ENCODE measurements at regions not wholly inside any gene's neighbourhood (a gene's known extent, or its start where the extent isn't known, plus 50 kb on each side); places are given as distances from the start of the nearest gene placed in this dataset.

DNA sequence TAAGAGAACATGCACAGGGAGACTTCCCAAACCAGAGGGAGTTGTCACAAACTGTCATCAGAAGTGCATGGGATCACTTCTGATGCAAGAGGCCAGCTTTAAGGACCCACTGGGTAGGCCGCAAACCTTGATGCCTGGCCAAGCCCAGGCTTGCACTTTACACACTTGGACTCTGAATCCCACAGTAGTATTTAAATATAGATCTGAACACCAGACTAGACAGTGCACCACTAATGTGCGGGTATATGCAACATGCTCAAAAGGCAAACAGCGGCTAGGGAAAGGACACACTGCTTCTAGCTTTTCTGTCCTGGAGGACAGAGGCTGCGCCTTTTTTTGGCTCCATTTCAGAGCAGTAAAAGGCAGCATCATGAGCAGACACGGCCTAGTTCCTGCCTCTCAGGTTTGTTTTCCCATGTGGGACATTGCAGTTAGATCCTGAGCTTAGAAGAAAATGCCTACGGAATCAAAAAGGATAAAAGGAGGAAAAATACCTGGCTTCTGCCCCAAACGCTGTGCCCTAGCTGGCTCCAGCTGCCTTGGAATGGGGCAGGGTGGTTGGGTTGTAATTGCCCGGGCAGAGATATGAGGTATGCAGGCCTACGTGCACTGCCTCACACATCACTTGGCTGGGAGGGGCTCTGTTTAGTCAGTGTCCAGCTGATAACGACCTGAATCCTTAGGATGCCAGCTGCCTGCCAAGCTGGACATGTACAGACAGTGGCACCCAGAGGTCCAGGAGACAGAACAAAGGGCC lies 84.5 kb upstream of the EGLN3 start:
- FAIRE-seq, result no peak

DNA sequence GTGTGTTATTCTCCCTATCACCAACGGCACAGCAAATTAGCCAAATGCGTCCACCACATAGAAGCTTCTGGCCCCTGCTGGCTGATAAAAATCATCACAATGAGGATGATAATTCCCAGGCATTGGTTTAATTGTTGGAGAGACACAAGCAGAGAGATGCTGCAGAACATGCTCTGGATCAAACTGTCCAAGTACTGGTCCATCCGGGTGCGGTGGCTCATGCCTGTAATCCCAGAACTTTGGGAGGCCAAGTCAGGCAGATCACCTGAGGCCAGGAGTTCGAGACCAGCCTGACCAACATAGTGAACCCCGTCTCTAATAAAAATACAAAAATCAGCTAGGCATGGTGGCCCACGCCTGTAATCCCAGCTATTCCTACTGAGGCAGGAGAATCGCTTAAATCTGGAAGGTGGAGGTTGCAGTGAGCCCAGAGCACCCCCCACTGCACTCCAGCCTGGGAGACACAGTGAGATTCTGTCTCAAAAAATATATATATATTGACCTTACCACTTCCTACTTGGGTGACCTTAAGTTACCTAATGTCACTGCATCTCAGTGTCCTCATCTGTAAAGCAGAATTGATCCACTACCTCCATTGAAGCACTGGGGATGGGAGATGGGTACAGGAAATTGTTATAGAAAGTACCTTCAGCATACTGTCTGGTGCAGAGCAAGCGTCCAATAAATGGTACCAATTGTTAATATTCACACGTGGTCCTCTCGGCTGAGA lies 83.7 kb upstream of the EGLN3 start:
- no peak for FAIRE-seq

DNA sequence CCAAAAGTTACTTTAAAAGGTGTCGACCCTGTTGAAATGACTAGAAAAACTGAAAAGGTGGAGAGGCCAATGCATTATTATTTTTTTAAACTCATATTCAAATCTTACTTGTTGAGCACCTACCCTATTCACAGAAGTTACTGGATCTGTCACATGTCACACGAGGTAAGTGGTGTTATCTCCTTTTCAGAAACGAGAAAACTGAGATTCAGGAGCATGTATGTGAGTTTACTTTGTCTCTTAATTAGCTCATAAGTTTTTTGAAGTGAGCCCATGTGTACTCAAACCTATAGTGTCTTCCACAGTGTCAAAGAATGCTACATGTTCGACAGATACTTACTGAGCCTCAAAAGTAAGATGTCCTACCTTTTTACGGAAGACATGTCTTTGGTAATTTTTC lies 81.8 kb upstream of the EGLN3 start:
- no peak for FAIRE-seq

DNA sequence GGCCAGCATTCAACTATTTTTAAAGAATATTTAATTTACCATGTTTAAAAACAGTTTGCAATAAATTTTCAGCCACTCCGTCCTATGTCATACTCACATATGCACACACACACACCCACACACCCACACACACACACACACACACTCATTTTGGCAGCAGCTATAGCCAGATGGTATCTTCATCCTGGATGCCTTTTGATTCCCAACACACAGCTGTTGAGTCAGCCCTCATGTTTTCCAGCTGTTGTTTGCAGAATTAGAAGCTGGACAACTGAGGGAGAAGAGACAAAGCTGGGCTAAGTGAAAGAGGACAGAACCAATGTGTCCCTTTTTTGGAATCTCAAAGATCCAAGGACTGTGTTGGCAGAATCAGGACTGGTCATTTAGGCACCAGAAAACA lies 80.0 kb upstream of the EGLN3 start:
- FAIRE-seq, result no peak

DNA sequence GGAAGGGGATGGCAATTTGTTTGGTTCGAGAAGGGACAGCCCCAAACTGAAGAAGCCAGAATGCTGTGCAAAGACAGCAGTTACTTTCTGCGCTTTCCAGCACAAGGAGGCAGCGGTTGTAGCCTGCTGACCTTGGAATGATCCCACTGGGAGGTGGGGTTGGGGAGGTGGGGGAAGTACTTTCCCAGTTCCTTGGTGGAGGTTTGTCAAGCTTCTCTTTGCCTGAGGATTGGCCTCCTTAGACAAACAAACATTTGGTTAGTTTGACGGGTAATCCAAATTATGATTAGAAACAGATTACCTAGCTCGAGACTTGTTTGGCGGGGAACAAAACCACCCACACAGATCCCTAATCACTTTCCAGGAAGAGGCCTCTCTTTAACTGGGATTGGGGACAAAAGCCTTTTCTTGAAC lies 79.1 kb upstream of the EGLN3 start:
- no peak for FAIRE-seq

DNA sequence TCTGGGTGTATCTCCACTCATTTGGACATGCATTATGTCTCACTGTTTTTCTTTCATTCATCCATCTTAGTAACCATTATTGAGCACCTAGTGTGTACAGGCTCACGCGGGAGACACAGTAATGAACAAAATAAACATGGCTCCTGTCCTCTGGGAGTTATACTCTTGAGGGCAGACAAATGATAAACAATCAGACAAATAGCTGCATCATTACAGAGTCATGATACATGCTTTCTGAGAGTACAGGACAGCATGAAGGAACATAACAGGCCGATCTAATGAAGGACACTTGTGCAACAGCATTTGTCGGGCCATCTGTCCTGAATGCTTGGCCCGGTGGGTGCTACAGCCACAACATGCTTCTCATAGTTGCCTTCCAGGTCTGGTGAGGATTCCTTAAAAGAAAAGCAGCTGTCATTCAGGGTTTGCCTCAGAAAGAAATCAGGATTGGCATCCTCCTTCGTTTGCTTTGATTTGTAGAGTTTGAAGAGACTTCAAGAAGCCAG lies 77.2 kb upstream of the EGLN3 start:
- no peak for FAIRE-seq

DNA sequence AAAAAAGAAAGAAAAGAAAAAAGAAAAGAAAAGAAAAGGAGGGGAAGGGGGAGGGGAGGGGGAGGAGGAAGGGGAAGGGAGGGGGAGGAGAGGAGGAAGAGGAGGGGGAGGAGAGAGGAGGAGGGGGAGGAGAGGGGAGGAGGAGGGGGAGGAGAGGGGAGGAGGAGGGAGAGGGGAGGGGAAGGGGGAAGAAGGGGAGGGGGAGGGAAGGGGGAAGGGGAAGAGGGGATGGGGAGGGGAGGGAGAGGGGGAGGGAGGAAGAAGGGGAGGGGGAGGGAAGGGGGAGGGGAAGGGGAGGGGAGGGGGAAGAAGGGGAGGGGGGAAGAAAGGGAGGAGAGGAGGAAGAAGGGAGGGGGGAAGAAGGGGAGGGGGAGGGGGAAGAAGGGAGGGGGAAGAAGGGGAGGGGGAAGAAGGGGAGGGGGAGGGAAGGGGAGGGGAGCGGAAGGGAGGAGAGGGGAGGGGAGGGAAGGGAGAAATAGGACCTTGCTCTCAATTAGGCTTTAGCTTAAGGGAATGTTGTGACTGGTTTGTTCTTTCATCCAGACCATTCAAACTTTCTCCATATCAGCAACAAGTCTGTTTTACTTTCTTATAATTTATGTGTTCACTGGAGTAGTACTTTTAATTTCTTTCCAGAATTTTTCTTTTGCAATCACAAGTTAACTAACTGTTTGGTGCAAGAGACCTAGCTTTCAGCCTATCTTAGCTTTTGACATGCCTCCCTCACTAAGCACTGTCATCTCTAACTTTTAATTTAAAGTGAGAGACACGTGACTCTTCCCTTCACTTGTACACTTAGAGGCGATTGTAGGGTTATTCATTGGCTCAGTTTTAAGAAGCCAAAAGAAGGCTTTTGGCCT lies 76.5 kb upstream of the EGLN3 start:
- no peak for FAIRE-seq

DNA sequence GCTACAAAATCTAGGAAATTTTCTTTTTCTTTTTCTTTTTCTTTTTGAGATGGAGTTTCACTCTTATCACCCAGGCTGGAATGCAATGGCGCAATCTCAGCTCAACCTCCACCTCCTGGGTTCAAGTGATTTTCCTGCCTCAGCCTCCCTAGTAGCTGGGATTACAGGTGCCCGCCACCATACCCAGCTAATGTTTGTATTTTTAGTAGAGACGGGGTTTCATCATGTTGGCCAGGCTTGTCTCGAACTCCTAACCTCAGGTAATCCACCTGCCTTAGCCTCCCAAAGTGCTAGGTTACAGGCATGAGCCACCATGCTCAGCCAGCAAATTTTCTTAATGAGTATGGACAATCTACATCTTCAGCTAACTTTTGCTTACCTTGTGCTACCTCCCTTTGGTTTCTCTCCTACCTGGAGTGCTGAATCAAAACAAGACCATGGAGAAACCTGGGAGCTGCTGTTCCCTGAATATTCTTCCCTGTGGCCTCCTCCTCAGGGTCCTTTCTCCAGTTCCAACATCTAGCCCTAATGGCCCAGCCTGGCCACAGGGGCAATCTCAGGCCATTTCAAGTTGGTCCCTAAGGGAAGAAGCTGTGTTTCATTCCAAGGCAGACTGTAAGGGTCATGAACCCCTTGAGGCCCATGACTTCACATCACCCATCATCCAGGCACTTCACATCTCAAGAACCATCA lies 74.6 kb upstream of the EGLN3 start:
- FAIRE-seq, result no peak

DNA sequence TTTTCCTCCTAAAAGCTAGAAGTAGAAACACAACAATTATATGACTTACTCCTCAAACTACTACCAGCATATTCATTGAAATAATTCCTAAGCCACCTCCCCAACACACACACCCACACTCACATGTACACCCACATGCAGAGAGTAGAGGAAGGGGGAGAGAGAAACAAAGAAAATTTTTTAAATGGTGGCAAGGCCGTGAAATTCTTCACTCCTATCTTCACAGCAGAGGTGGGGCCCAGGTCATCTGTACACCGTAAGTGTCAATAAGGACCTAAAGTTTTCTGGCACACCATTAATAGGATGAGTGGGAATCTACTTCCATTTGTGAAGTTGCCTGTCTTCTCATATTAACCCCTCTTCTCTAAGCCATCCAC lies 73.9 kb upstream of the EGLN3 start:
- no peak for FAIRE-seq

DNA sequence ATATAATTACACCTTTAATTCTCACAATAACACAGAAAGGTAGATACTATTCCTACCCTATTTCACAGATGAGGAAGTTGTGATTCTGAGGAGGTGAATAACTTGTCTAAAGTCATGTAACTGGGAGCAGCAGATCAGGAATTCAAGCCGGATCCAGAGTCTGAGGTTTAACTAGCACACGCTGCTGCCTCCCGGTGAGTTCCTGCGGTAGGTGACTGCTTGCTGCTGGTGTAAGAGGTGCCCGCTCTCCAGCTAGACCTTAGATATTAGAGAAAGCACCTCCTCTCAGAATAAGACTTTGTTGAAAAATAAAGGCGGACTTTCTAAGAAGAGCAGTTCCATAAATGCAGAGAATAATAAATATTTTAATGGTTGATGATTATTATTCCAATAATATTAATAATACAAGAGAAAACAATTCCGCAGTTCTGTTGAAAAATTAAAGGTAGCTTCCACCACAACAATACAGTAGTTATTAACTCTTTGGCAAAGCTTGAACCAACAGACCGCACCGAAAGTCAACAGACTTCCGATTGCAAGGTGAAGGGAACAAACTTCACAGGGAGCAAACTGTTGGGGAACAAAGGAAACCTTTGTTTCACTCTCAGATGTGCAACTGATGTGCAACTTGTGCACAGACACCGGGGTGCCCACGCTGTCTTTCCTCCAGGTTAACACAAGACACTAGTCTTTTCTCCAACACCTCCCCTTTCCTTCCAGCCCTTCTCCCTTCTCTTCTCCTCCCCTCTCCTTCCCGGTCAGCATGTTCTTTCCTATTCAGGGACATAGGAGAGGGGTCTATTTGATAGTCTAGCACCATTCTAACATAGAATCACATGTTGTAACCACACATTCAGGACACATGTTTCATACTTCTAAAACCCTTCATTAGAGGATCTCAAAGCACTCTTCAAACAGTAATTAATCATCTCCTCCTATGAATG lies 73.2 kb upstream of the EGLN3 start:
- FAIRE-seq, result no peak

DNA sequence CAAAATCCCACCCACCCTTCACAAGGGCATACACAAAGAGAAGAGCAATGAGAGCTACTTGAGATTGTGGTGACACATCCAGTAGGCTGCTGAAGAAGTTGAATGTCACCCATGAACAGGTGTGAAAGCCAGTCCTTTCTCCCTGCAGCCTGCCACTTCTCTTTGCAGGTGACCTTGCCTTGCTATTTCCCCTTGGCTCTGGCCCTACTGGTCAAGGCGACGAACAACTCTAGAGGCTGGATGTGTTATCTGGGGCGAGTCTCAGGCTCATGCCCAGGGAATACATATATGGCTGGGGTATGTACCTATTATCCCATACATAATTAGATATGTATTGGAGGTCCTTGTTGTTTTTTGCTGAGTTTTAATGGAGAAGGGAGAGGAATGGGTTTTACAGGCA lies 70.2 kb upstream of the EGLN3 start:
- no peak for FAIRE-seq

DNA sequence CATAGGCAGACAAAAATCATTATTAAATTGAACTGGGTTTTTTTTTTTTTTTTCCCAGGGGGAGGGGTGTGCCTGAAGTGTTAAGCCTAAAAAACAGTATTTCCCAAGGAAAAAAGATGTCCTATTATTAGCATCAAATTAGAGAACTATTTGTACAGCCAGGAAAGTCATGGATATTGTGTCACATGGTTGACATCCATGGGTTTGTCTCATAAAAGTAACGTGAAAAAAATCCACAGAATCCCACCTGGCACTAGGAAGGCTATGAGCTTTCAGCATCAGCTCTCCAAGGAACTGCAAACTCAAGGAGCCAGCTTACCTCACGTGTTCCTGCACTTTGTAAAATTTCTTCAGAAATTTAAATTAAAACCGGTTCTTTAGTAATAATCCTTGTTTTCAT lies 69.1 kb upstream of the EGLN3 start:
- FAIRE-seq, result no peak

DNA sequence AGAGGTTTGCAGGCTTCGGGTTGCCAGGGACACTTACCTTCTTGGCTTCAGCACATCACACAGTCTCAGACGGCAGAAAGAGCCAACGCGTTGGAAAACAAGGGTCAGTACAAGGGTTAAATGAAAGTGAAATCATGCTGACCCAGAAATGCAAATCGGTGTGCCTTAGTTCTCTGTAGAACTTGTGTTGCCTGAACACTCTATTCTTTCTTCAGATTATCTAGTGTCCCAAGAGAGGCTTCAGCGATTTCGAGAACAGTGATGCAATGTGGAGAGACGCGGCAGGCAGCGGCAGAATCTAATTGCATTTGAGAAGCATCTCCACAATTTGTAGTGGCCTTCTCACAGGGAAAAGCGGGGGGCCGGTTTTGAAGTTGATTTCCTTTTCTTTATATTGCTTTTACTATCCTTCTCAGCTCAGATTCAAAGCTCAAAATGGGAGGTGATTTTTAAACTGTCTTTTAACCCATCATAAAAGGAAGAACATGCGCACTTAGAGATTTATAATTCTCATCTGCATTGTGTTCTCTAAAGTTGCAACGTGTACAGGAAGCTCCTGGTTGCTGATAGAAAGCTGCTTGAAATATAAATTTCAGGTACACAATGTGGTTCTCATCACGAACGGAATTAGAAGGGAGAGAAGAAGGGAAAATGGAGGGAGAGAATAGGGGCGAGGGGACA lies 67.8 kb upstream of the EGLN3 start:
- no peak for FAIRE-seq

DNA sequence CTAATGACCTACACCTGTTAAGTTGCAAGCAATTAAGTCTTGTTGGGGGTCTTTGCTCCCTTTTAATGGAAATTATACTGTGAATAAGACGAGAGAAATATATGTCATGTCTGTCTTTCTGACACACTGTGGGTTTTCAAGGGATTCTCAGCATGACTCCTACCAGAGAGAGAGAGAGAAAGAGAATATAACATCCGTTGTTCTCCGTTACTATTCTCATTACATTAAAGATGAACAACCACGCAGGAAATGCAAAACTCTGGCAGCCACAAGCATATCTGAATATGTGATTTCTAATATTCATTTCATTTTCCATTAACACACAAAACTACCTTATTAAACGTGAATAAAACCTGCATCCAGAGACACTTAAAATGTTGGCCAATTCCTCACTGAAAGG lies 67.3 kb upstream of the EGLN3 start:
- no peak for FAIRE-seq

DNA sequence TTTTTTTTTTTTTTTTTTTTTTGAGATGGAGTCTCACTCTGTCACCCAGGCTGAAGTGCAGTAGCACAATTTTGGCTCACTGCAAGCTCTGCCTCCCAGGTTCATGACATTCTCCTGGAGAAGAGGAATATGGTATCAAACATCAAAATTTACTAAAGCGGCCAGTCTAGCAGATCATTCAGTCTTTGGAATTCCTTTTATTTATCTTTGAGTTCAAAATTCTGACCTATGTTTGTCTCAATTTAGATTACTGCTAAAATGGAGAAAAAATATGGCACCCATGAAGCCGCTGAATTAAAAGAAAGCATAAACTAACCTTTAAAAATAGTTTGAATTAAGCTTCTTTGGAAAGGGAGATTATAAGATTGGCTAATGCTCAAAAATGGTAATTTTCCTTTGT lies 64.5 kb upstream of the EGLN3 start:
- no peak for FAIRE-seq

DNA sequence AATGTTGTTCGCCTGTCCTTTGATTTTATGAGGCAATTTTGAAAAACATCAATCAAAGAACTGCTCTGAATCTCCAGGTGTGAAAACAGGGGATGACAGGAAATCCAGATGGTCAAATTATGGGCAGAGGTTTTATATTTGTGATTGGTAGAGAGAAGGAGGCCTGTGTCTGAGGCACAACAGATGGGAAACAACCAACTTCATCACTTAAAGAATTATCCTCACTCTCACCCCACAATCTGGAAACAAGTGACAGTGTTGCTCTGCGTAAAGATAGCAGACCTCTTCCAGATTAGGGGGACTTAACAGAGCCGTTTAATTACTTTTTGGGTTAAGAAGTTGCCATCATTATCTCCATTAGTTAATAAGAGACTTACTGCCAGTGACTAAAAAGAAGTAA lies 64.1 kb upstream of the EGLN3 start:
- no peak for FAIRE-seq

DNA sequence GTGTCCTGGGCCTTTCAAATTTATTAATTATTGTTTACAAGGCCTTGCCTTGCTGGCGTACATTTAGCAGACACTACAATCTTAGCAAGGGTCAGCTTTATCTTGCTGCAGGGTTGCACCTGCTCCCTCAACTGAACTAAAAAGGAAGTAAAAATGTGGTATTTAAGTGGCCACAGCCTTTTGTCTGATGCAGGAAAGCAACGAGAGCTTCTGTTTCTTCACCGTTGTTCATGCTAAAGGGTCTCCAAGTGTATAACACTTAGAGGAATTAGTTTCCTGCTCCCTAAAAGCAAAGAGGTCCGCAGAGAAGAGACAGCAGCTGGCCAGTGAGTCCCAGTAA lies 62.8 kb upstream of the EGLN3 start:
- no peak for FAIRE-seq

DNA sequence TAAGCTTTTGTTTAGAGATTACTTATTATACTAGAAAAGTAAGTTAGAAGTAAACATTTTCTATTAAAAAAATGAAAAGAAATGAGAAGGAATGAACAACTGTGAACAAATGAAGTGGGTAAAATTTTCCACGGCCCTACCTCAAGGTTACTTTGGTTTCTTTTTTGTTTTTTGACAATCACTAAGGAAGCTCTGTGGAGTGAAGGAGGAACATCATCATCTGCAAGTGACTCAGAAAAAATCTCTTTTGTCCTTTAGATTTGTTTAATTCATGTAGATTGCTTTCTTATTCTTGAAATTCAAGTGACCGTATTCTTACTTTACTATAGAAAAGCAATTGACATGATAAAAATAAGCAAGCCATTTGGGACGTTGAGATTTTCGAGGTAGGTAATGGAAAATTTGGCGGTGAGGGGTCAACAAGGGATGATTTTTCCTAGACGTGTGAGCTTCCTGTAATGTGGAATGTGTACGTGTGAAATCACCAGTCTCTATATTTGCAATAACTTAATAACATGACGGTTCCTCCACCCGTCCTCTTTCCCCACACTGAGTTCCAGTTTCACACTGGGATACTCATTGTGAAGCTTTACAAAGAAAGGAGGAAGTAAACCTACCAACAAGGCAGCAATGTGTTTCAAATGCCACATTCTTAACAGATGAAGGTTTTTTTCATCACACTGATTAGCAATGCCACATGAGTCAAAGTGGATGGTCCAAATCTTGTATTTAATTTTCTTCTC lies 62.3 kb upstream of the EGLN3 start:
- FAIRE-seq, result no peak

DNA sequence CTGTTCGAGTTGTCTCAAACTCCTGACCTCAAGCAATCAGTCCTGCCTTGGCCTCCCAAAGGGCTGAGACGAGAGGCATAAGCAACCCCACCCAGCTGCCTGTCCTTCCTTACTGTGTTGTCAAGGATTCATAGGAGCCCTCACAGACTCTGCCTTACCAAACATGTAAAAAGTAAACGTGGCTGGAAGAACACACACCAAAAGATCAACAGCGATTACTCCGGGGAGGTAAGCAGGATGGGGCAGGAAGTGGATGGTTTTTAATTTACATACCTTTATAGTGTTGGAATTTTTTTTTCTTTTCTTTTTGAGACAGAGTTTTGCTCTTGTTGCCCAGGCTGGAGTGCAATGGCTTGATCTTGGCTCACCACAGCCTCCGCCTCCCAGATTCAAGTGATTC lies 61.5 kb upstream of the EGLN3 start:
- no peak for FAIRE-seq

DNA sequence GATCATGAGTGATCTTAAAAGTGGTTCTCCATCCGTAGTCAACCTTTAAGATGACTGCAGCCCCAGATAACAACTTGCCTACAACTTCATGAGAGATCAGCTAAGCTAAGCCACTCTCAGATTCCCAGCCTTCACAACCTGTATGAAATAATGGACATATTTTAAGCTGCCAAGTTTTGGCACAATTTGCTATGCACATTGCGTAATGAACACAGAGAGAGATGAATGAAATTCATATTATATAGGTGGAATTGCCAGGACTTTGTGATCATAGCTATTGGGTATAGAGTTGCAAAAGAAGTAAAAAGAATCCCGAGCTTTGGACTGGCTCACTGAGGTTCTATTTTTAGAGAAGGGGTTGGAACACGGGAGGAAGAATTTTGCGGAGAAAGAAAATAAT lies 59.1 kb upstream of the EGLN3 start:
- no peak for FAIRE-seq

DNA sequence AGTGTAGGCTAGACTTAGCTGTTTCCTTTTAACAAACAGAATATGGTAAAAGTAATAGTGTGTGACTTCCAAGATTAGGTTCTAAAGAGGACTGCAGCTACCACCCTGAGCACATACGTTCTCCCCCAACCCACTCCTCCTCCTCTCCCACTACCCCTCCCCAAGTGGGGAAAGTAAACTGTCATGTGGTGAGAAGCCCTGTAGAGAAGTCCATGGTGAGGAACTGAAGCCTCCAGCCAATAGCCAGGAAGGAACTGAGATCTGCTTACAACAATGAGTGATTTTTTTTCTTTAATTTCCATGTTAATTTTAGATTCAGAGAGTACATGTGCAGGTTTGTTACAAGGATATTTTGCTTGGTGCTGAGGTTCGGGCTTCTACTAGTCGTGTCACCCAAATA lies 57.0 kb upstream of the EGLN3 start:
- FAIRE-seq, result no peak

All from TTC549 (cell line).